ENCODE measurements at regions not wholly inside any gene's neighbourhood (a gene's known extent, or its start where the extent isn't known, plus 50 kb on each side); places are given as distances from the start of the nearest gene placed in this dataset.

- no peaks in the 10 kb centered on the region for H3K4me1 Mint-ChIP-seq (ENCODE audit: low read depth)
- H3K9me3 Mint-ChIP-seq: peaks cover 55% of the 10 kb centered on the region
- no peak overlapping the region for H3K4me3 Mint-ChIP-seq
- DNase-seq: no peak
- 0 out of 2 replicates have a peak, but pooled peaks cover 3% of the 10 kb centered on the region for H3K36me3 Mint-ChIP-seq (ENCODE audit: low read depth)
- H3K27ac Mint-ChIP-seq: no peak overlapping the region
- no peak for TF ChIP-seq CTCF (IDR thresholded peaks at IDR 0.05)
- H3K27me3 Mint-ChIP-seq (ENCODE audit: insufficient read depth): peaks cover 3% of the 10 kb centered on the region; the same call in 1 of the 2 replicates
These were observed 536.8 kb upstream of the DPP6 start for GRCh38 chr7:153515359-153515758.

GRCh38 chr7:153518201-153518984, 533.8 kb upstream of the DPP6 start:
- peaks cover 54% of the 10 kb centered on the region for H3K9me3 Mint-ChIP-seq
- DNase-seq: no peak
- H3K4me1 Mint-ChIP-seq (ENCODE audit: low read depth): no peaks in the 10 kb centered on the region
- no peak overlapping the region for H3K4me3 Mint-ChIP-seq
- H3K36me3 Mint-ChIP-seq (ENCODE audit: low read depth): 0 out of 2 replicates have a peak, but pooled peaks cover 3% of the 10 kb centered on the region
- no peak for TF ChIP-seq CTCF (IDR thresholded peaks at IDR 0.05)
- peaks cover 3% of the 10 kb centered on the region; the same call in 1 of the 2 replicates for H3K27me3 Mint-ChIP-seq (ENCODE audit: insufficient read depth)
- H3K27ac Mint-ChIP-seq: no peak overlapping the region

- no peaks in the 10 kb centered on the region; the same call in 1 of the 2 replicates for H3K27me3 Mint-ChIP-seq (ENCODE audit: insufficient read depth)
- no peak overlapping the region for H3K4me3 Mint-ChIP-seq
- no peak for DNase-seq
- H3K9me3 Mint-ChIP-seq: peaks cover 63% of the 10 kb centered on the region
- H3K4me1 Mint-ChIP-seq (ENCODE audit: low read depth): no peaks in the 10 kb centered on the region
- TF ChIP-seq CTCF (IDR thresholded peaks at IDR 0.05): no peak
- H3K36me3 Mint-ChIP-seq (ENCODE audit: low read depth): no peaks in the 10 kb centered on the region
- no peak overlapping the region for H3K27ac Mint-ChIP-seq
These were observed 530.8 kb upstream of the DPP6 start for GRCh38 chr7:153521370-153521769.

GRCh38 chr7:153522261-153522660, 529.9 kb upstream of the DPP6 start:
- H3K9me3 Mint-ChIP-seq: peaks cover 66% of the 10 kb centered on the region
- no peak for DNase-seq

GRCh38 chr7:153523320-153524015, 528.7 kb upstream of the DPP6 start:
- no peaks in the 10 kb centered on the region; the same call in none of the 2 replicates for H3K27me3 Mint-ChIP-seq (ENCODE audit: insufficient read depth)
- H3K27ac Mint-ChIP-seq: no peak overlapping the region
- H3K4me3 Mint-ChIP-seq: no peak overlapping the region
- TF ChIP-seq CTCF (IDR thresholded peaks at IDR 0.05): no peak
- DNase-seq: no peak
- H3K36me3 Mint-ChIP-seq (ENCODE audit: low read depth): no peaks in the 10 kb centered on the region
- peaks cover 64% of the 10 kb centered on the region for H3K9me3 Mint-ChIP-seq
- no peaks in the 10 kb centered on the region for H3K4me1 Mint-ChIP-seq (ENCODE audit: low read depth)

More at GRCh38 chr7:153522261-153522660, 529.9 kb upstream of the DPP6 start:
- H3K4me1 Mint-ChIP-seq (ENCODE audit: low read depth): no peaks in the 10 kb centered on the region
- no peaks in the 10 kb centered on the region; the same call in 1 of the 2 replicates for H3K27me3 Mint-ChIP-seq (ENCODE audit: insufficient read depth)
- H3K4me3 Mint-ChIP-seq: no peak overlapping the region
- no peaks in the 10 kb centered on the region for H3K36me3 Mint-ChIP-seq (ENCODE audit: low read depth)
- TF ChIP-seq CTCF (IDR thresholded peaks at IDR 0.05): no peak
- H3K27ac Mint-ChIP-seq: no peak overlapping the region
